B cell (primary cell): ENCODE measurements at regions not wholly inside any gene's neighbourhood (a gene's known extent, or its start where the extent isn't known, plus 50 kb on each side); places are given as distances from the start of the nearest gene placed in this dataset.

Source experiments
- EZH2 ChIP-seq: IDR thresholded peaks from 2 replicates; pipeline ENCODE4 v1.6.1; 2012; ENCODE audit warnings: borderline replicate concordance, low read depth, mild to moderate bottlenecking, moderate library complexity, low read length; ENCODE audit not compliant: insufficient read depth, poor library complexity, severe bottlenecking
- TF ChIP-seq, protein P1 (sequence below): fragments of 200-600 bp; IDR thresholded peaks from one replicate; pipeline ENCODE4 v1.8.0; 2022; ENCODE audit warnings: antibody characterized with exemption, mild to moderate bottlenecking

DNA sequence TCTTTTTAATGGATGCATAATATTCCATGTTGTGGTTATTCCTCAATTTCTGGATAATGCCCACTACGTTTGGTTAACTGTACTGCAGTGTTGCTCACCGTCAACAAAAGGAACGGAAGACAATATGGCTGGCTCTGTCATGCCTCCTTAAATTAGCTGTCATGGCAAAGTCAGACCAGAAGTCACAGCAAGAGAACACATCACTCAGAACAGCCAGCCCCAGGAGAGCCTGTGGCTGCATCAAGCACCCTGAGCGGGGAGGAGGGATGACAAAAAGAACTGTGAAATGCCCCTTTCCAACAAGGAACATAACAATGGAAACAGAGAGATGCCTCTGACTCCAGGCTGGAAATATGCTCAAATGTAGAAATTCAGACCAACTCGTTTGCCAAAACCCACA lies 366.0 kb upstream of the ZNF507 start:
- TF ChIP-seq, protein P1, sequence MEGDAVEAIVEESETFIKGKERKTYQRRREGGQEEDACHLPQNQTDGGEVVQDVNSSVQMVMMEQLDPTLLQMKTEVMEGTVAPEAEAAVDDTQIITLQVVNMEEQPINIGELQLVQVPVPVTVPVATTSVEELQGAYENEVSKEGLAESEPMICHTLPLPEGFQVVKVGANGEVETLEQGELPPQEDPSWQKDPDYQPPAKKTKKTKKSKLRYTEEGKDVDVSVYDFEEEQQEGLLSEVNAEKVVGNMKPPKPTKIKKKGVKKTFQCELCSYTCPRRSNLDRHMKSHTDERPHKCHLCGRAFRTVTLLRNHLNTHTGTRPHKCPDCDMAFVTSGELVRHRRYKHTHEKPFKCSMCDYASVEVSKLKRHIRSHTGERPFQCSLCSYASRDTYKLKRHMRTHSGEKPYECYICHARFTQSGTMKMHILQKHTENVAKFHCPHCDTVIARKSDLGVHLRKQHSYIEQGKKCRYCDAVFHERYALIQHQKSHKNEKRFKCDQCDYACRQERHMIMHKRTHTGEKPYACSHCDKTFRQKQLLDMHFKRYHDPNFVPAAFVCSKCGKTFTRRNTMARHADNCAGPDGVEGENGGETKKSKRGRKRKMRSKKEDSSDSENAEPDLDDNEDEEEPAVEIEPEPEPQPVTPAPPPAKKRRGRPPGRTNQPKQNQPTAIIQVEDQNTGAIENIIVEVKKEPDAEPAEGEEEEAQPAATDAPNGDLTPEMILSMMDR = no peak
- no peak for TF ChIP-seq EZH2
